ENCODE measurements at regions not wholly inside any gene's neighbourhood (a gene's known extent, or its start where the extent isn't known, plus 50 kb on each side); places are given as distances from the start of the nearest gene placed in this dataset.
"Not testable (repeated sequence)": the region's sequence is repeated elsewhere in the genome, so short reads cannot be mapped to it uniquely, and the experiment has no call there.

DNA sequence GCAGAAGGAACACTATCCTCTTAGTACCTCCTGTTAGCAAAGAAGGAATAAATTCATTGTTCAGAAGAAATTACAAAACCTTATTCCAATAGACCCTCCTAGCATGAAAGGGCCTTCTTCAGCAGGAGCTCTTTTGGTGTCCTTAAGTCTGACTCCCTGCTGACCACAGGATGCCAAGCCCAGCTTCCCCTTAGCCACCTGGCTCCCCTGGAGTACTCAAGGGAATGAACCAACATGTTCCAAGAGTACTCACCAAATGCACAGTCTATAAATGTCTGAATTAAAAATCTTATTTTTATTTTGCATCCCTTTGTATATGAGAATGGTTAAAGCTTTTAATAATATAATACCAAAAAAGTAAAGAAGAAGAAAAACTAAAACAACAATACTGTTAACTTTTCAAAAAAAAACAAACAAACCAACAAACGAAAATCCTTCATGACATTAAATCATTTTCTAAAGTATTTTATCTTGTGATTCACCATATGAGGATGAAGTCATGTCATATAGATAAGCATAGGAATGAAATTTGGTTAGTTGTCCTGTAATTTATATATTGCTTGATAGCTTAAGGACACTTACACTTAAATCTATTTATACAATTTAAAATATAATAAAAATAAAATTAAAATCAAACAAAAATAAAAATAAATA, 1355.1 kb downstream of the HACE1 start:
- no peak for DNase-seq

DNA sequence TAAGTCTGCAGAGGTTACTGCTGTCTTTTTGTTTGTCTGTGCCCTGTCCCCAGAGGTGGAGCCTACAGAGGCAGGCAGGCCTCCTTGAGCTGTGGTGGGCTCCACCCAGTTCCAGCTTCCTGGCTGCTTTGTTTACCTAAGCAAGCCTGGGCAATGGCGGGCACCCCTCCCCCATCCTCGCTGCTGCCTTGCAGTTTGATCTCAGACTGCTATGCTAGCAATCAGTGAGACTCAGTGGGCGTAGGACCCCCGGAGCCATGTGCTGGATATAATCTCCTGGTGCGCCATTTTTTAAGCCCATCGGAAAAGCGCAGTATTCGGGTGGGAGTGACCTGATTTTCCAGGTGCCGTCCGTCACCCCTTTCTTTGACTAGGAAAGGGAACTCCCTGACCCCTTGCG, 1363.1 kb downstream of the HACE1 start:
- DNase-seq: not testable (repeated sequence)

DNA sequence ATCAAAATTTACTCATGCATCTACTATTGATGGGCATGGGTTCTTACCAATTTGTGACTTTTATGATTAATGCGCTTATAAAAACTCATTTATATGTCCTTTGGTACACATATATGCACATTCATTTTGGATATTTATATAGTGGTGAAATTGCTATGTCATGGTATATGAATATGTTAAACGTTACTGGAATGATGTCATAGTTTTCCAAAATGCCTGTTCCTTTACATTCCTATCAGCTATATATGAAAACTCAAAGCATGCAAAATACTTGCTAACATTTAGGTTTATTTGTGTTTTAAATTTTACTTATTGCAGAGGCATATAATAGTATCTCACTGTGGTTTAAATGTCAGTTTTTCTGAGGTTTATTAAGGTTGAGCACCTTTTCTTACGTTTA, 1403.1 kb downstream of the HACE1 start:
- DNase-seq: no peak

DNA sequence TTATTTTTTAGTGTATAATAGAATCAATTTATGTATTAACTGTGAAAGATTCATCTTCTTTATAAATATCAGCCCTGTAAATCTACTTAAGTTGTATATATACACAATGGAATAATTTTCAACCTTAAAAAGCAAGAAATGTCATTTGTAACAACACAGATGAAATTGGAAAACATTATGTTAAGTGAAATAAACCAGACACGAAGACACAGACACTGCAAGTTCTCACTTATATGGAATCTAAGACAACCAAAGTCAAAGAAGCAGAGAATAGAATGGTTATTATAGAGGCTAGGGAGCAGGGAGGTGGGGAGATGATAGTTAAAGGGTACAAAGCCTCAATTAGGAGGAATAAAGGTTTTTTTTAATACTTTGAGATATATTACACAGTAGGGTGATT, 1404.4 kb downstream of the HACE1 start:
- DNase-seq: no peak

DNA sequence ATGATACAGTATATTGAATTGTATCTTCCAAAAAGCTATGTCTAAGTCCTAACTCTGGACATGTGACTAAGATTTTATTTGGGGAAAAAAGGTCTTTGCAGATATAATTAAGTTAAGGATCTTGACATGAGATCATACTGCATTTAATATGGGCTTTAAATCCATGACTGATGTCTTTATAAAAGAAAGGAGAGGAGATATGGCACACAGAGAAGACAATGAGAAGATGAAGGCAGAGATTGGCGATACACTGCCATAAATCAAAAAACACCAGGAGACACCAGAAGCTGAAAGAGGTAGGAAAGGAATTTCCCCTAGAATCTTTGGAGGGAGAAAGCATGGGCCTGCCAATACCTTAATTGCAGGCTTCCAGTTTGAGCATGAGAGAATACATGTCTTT, 1450.2 kb downstream of the HACE1 start:
- DNase-seq: no peak

DNA sequence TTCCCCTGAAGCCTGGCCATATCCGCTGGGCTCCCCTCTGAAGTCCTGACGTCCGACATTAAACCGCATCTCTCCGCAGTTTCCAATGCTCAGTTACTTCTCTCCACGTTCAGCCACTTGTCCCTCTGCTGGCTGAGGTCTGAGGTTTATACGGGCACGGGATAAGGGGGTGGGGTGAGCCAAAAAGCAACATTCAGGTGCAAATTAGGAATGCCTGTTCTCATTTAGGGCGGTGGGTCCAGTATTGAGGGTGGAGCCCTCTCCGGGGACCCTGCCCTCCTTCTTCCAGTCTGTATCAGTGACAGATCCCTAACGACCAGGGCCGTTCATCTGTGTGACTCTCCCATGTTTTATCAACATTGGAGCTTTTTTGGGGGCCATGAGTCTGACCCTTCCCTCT, 1454.4 kb downstream of the HACE1 start:
- no peak for DNase-seq

DNA sequence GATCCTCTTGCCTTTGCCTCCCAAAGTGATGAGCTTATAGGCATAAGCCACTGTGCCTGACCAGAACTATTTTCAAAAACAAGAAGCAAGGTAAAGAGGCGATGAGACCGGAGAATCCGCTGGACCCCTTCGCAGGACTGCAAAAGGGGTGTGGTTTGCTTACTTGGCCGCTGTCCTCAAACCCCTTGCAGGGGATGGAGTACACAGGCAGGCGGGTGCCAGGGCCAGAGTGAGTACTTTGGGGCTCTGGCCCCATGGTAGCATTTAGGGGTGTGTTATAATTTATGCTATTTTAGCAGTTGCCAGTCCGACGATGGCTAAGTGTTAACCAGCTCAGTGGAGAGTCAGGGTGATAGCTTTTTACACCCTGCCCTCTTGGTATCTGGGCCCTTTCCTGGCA, 1454.9 kb downstream of the HACE1 start:
- DNase-seq: no peak

DNA sequence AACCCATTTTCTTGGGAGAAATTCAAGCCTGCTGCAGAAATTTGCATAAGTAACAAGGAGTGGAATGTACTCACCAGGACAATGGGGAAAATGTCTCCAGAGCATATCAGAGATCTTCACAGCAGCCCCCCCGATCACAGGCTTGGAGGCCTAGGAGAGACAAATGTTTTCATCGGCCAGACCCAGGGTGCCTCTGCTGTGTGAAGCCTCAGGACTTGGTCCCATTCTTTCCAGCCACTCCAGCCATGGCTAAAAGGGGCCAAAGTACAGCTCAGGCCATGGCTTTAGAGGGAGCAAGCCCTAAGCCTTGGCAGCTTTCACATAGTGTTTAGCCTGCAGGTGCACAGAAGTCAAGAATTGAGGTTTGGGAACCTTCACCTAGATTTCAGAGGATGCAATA, 1463.0 kb downstream of the HACE1 start:
- DNase-seq: no peak

DNA sequence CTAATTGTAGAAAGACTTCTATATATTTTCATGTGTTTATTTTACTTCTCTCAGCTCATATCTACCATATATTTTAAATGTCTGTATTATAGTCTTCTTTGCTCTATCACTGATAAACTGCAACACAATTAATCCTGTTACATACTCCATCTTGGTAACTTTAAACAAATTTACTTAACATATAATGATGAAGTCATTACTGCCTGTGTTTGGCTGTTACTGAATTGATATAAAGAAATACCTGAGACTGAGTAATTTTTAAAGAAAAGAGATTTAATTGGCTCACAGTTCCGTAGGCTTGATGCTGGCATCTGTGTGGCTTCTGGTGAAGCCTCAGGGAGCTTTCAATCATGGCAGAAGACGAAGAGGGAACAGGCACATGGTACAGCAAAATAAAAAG, 1480.4 kb downstream of the HACE1 start:
- DNase-seq: no peak

DNA sequence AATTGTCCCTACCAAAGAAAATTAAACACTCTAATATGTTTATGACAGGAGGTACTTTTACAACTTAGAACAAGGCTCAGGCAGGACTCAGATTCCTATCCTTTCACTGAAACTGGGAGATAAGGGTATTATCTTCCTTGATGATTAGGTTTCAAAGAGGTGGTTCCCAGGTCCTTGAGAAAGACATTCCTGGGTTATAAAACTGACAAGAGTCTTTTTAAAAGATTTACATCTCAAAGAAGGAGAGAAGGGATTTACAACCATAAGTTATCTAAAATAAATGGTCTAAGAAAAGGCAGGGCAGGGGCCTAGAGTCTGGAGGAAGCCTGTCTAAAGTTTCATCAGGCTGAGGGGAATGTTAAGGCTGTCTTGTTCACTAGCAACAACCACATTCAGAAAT, 1492.5 kb downstream of the HACE1 start:
- DNase-seq: no peak

DNA sequence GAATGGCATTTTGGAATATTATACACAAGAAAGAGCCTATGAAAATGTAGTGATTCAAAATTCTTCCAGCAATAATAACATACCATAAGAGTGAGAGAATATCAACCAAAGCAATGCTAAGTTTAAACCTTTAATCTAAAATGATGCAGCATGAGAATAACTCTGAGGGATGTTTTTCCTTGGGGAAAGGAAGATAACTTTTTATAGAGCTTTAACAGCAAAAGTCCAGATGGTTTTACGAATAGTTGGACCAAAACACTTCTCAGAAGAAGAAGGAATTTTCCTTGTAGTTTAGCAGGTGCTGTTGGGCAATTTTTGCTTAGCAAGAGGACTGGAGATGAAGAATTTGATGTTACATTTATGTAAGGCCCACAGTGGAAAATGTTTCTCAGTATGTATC, 1503.2 kb downstream of the HACE1 start:
- no peak for DNase-seq

DNA sequence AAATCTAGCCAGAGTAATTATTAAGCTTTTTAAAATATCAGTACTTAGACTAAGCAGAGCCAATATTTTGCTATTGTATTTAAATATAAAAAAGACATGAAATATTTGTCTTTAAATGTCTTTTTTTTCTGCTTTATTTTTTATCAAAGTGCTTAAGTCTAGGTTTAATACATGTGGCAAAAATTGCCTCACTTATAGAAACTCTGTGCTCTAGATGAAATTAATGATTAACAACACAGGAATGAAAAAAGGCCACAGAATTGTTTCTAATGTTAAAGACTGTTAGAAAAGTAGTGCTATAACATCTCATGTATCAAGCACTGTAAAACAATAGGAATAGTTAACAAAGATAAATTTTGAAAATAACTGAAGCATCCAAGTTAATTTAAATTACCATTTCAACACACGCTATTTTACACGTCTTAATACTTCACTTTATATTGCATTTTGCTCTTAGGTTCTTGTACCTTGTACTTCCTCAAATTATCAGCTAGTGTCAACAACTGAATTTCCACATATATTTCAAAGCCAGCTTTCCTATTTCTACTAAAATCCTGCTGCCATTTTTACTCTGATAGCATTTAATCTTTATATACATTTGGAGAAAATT, 1515.1 kb downstream of the HACE1 start:
- no peak for DNase-seq

DNA sequence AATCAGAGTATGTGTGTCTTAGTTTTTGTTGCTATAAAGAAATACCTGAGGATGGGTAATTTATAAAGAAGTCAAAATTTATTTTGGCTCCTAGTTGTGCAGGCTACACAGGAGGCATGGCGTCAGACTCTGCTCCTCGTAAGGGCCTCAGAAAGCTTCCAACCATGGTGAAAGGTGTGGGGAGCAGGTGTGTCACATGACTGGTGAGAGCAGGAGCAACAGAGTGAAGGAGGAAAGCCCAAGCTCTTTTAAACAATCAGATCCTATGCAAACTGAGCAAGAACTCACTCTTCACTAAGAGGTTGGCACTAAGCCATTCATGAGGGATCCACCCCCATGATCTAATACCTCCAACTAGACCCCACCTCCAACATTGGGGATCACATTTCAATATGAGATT, 1524.3 kb downstream of the HACE1 start:
- DNase-seq: no peak

DNA sequence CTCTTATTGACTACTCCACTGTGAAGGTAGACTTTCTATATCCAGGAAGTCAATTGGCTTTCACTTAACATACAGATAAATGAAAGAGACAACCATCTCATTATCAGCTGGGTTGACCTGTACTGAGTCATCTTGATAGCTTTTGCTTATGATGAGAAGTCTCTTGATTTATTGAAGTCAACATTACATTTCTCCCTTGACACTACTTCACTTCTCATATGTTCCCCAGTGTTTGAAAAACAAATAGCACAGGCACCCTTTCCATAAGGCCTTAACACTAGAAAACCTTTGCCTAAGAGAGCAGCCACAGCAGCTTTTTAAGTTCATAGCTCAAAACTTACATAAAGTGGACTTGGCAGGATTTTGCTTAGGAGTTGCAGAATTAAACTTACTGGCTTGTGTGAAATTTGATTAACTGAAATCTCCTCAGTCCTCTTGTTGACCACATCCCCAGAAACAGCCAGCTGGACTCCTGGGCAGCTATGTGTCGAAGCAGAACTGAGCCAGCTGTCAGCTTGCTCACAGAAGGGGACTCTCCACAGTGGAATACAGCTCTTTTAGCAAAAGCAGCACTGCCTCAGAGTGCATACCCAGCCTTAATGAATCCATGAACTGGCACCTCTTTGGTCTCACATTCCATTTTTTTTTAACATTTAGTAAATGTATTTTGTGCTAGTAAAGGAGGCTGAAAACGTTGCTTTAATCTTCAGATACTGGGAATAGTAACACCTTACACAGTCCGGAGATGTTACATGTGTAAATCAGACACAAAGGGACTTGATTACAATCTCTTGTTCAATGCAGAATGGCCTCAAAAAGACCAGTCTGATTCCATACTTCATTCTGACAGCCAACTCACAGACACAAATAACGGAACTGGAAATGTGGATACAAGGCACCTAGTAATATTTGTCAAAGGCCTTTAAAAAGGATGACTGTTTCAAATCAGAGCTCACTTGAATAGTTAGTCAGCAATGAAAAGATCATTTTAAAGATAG, 1532.7 kb downstream of the HACE1 start:
- no peak for DNase-seq

DNA sequence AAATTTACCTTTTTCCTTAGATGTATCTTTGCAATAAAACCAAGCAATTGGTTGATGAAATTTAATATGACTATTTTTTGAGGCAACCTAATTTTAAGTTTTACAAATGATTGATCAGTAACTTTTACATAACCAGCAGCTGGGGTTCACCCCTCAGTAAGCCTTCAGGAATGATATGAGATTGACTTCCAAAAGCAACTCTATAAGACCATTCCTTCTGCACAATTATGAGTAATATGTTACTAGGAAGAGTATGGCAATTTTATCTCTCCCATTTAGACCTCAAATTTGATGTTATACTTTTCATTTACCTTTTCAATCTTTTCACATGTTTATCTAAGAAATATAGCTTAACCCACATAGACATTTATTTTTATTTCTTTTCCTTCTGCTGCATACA, 1546.3 kb downstream of the HACE1 start:
- DNase-seq: no peak

DNA sequence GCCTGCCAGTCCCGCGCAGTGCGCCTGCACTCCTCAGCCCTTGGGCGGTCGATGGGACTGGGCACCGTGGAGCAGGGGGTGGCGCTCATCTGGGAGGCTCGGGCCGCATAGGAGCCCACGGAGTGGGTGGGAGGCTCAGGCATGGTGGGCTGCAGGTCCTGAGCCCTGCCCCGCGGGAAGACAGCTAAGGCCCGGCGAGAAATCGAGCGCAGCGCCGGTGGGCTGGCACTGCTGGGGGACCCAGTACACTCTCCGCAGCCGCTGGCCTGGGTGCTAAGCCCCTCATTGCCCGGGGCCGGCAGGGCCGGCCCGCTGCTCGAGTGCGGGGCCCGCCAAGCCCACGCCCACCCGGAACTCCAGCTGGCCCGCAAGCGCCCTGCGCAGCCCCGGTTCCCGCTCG, 1565.3 kb downstream of the HACE1 start:
- DNase-seq: not testable (repeated sequence)

DNA sequence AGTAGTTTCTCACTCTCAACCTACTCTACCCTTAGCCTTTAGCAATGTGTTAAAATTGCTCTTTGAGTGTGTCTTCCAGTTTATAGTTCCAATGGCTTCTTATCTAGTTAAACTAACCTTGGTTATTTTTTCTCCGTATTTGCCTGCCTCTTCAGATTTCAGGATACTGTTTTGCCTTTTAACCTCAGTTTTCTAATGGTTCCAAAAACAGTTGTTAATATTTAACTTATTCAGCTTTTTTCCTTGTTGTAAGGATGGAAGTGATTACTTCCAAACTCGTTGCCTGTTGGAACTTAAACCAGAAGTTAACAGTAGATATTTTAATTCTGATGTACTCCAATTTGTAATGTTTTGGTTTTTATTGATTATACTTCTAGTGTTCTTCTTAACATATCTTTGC, 1574.9 kb downstream of the HACE1 start:
- no peak for DNase-seq

DNA sequence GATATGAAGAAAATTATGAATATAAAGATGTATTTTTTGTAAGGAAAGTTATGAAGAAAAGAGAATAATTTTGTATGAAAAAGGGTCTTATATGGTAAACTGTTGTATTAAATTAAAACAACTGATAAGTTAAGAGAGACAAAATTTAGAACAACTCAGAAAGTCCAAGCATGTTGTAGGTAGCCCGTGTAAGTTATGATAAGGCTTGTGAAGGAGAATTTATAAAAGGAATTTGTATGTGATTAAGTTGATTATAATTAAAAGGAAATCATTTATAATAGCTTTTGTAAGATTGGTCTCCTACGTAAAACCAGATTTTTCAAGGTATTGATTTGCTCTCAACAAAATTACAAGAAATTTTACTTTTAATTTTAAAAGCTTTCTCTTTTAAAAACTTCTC, 1579.3 kb downstream of the HACE1 start:
- DNase-seq: no peak

DNA sequence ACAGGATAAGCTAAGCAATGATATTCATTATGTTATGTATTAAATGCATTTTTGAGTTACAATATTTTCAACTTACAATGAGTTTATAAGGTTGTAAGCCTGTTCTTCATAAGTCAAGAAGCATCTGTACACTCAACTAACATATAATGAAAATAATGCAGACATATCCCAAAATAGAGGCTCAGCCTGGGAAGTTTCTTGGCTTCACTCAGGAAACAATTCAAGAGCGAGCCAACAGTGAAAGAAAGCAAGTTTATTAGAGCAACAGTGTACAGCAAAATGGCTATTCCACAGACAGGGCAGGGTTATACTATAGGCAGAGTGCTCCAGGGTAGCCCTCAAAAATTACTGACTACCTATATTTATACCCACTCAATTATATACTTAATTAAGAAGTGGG, 1581.8 kb downstream of the HACE1 start:
- DNase-seq: no peak

DNA sequence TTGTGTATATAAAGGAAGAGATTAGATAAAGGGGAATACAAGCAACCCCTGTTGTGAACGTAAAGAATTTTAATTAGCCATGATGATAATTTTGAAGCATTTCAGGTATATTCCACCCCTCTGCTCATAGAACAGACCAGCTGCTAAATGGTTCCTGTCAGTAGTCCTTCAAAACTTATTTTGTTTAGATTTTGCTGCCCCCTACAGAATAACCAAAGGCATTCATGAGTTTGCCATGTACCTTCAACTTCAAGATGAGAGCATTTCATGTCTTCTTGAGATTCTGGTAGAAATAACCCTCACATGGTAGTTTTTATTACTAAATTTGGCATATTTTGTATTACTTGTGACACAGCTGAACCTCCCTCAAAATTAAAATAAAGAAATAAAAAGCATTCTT, 1586.7 kb downstream of the HACE1 start:
- DNase-seq: no peak

DNA sequence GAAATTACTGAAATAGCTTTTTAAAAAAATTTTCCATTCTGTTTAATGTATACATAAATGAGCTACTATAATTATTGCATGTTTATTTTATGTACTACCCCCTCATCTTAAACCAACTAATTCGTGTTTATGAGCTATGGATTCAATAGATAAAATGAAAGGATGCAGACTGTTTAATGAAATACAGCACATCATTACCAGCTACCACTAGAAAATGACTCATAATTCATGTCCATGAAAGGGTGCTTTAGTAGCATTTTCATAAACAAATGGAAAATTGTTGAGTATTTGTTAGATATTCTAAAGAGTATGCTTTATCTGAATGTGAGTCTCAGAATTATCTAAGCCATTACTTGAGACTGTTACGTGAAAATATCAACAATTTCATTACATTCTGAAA, 1590.1 kb downstream of the HACE1 start:
- DNase-seq: no peak

DNA sequence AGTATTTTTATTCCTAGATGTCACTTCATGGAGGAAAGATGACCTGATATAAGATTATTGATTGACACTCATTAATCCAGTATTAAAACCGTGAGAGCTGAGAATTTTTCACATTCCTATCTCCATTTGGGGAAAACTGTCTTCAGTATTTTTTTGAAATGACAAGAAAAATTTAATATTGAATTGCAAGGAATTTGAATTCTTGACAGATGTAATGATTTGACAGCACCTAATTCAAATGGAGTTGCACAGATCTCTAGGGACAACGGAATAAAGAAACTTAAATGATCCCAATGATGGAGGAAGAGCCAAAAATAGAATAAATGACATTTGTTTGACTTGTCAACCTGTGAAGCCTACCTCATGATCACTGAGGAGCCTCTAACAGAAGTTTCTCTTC, 1591.4 kb downstream of the HACE1 start:
- no peak for DNase-seq

DNA sequence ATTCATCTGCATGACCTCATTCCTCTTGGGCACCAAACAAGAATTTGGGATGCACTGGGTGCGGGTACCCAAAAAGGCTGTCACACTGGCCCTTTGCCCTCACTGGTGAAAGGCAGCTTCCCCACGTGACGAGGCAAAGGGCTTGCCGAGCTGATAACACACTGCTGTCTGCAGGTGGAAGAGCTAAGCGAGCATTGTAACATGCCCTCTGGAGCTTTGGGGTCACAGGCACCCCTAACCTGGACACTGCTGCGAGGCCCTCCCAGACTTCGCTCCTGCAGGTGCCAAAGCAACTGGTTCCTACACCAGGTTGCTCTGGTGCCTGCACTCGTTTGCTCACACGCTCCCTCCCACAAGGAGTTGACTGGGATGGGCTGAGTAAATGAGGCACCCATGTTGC, 1595.7 kb downstream of the HACE1 start:
- DNase-seq: no peak

DNA sequence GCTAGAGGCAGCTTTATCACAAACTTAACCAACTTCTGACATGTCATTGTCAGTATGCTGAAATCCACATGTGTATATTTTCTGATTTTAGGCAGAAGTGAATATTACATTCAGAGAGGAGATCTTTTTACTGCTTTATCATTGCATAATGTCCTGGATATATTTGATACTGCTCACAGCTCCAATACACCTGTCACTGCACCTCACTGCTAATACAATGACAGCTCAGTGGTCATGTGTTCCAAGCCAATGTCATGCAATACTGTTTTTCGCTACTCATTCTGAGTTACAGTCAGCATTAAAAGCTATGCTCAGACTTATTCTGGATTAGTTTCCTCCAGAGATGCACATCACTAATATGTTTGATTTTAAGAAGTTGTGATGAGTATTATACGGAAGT, 1604.6 kb downstream of the HACE1 start:
- DNase-seq: no peak

All from CD4-positive, alpha-beta T cell treated with Interferon alpha-2 for 1 hour (primary cell).